GM12873 (cell line): ENCODE measurements at regions not wholly inside any gene's neighbourhood (a gene's known extent, or its start where the extent isn't known, plus 50 kb on each side); places are given as distances from the start of the nearest gene placed in this dataset.

Experiments used
- CTCF ChIP-seq: IDR thresholded peaks from 2 replicates; pipeline ENCODE4 v1.5.1; 2012; ENCODE audit warnings: low read depth, mild to moderate bottlenecking, moderate library complexity, low read length, control low read depth; ENCODE audit not compliant: insufficient read depth; ENCODE audit errors: missing control alignments

DNA sequence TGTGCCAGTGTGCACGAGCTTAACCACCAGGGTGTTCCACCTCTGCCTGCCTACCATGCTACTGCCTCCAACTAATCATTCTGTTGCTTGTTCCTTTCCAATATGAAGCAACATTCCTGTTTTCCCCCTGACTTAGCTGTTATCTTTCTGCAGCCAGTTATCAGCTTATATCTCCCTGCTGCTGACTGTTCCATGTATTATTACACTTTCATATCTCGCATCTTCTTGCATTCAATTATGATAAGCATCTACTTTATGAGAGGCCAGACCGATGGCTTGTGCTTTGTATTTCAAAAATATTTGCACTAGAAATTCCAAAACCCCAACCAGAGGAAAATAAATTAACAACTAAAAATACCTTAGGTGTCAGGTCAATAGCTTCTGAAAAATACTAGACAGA, 394.0 kb upstream of the BRINP1 start:
- TF ChIP-seq CTCF = no peak

DNA sequence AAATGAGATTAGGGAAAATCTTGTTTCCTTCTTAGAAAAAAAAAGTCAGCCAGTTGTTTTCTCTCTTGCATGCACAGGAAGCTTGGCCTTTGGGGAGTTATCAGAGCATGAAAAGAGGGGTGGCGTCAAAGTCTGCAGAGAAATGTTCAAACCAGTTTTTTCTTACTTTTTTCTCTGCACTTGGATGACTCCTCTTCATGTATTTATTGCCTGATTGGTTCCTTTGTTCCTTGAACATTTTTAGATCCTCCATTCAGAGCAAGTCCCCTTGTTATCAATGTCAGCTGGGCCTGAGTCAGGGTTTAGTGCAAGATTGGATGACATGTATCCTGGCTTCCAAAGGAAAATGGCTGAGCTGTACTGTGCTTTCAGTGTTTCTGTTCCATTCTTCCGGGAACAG, 392.6 kb upstream of the BRINP1 start:
- TF ChIP-seq CTCF = no peak

DNA sequence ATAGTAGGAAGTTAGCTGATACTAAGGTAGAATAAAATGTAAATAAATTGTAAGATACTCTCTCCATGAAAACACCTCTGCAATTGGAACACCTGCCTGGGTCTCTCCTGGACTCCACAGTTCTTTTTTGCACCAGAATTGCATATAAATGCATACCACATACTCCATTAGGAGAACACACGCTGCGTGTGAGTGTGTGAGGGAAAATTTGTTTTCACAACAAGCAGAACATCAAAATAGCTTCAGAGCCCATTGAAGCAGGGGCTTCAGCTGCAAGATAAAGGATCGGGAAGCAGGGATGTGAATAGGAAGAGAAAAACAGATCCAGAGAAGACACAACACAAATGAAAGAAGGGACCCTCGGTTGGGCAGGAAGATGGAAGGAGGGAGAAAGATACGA, 389.8 kb upstream of the BRINP1 start:
- TF ChIP-seq CTCF = no peak

GRCh38 chr9:119758241-119758640, 389.0 kb upstream of the BRINP1 start:
- no peak for TF ChIP-seq CTCF

- TF ChIP-seq CTCF = no peak
Observed at GRCh38 chr9:119739476-119739875, 370.2 kb upstream of the BRINP1 start.

GRCh38 chr9:119736491-119737454, 367.5 kb upstream of the BRINP1 start:
- no peak for TF ChIP-seq CTCF

GRCh38 chr9:119727988-119728387, 358.8 kb upstream of the BRINP1 start:
- TF ChIP-seq CTCF = no peak
